Smooth muscle cell (in vitro differentiated cells): ENCODE measurements at regions not wholly inside any gene's neighbourhood (a gene's known extent, or its start where the extent isn't known, plus 50 kb on each side); places are given as distances from the start of the nearest gene placed in this dataset.
"Not testable (repeated sequence)": the region's sequence is repeated elsewhere in the genome, so short reads cannot be mapped to it uniquely, and the experiment has no call there.

ENCODE experiments used
- DNase-seq: peaks from one replicate; lab custom pipeline; 2025; ENCODE audit not compliant: unreplicated experiment; lab: John Stamatoyannopoulos, UW
- H2AFZ ChIP-seq: fragments of 200-600 bp; sonication (generic); 2 replicates; pipeline ENCODE4 v1.6.0; 2016; ENCODE audit warnings: antibody characterized with exemption, low read depth, mild to moderate bottlenecking
- H3F3A ChIP-seq: fragments of 200-600 bp; sonication (generic); 2 replicates; pipeline ENCODE4 v1.6.0; 2017; ENCODE audit warnings: antibody characterized with exemption, low read depth
- H3K27ac ChIP-seq: fragments of 200-600 bp; sonication (generic); 2 replicates; pipeline ENCODE4 v1.5.1; 2016; ENCODE audit warnings: low read depth, mild to moderate bottlenecking
- H3K27me3 ChIP-seq: fragments of 200-600 bp; sonication (generic); 2 replicates; pipeline ENCODE4 v1.6.1; 2016; ENCODE audit warnings: low read depth, mild to moderate bottlenecking
- H3K36me3 ChIP-seq: fragments of 200-600 bp; sonication (generic); 2 replicates; pipeline ENCODE4 v1.5.1; 2016; ENCODE audit warnings: low read depth
- H3K4me1 ChIP-seq: fragments of 200-600 bp; sonication (generic); 2 replicates; pipeline ENCODE4 v1.5.1; 2016; ENCODE audit warnings: low read depth
- H3K4me2 ChIP-seq: fragments of 200-600 bp; sonication (generic); 2 replicates; pipeline ENCODE4 v1.6.0; 2016; ENCODE audit warnings: mild to moderate bottlenecking
- H3K4me3 ChIP-seq: fragments of 200-600 bp; sonication (generic); 2 replicates; pipeline ENCODE4 v1.5.1; 2016; ENCODE audit warnings: mild to moderate bottlenecking
- H3K79me2 ChIP-seq: fragments of 200-600 bp; sonication (generic); 2 replicates; pipeline ENCODE4 v1.6.0; 2016; ENCODE audit warnings: low read depth, mild to moderate bottlenecking
- H3K9ac ChIP-seq: fragments of 200-600 bp; sonication (generic); 2 replicates; pipeline ENCODE4 v1.6.0; 2016; ENCODE audit warnings: low read depth
- H3K9me3 ChIP-seq: fragments of 200-600 bp; sonication (generic); replicated peaks from 2 replicates; pipeline ENCODE4 v1.5.1; 2016; ENCODE audit warnings: low read depth
- H4K20me1 ChIP-seq: fragments of 200-600 bp; sonication (generic); 2 replicates; pipeline ENCODE4 v1.6.0; 2016; ENCODE audit warnings: low read depth
- CTCF ChIP-seq: fragments of 200-600 bp; sonication (generic); IDR thresholded peaks from 2 replicates; pipeline ENCODE4 v1.5.1; 2017; ENCODE audit warnings: borderline replicate concordance, mild to moderate bottlenecking, antibody characterized with exemption; ENCODE audit not compliant: insufficient read depth, poor library complexity, severe bottlenecking
- WGBS: methylation state at CpG from one replicate; pipeline ENCODE4 v1.1.7; 2016; ENCODE audit warnings: low lambda C conversion rate; 5-methylcytosine and 5-hydroxymethylcytosine counted together

GRCh38 chr2:51289045-51289444 lies 257.1 kb upstream of the NRXN1 start:
- no peaks in the 10 kb centered on the region for H3K9me3 ChIP-seq
- H3K27ac ChIP-seq, result no peak overlapping the region
- no peak for TF ChIP-seq CTCF
- DNase-seq, result no peak
- WGBS, result 96% methylated on average over 1 of the region's 1 CpG
- no peaks in the 10 kb centered on the region for H3K4me1 ChIP-seq
- H3K36me3 ChIP-seq, result no peaks in the 10 kb centered on the region
- no peaks in the 10 kb centered on the region for H3K27me3 ChIP-seq
- no peaks in the 10 kb centered on the region for H3F3A ChIP-seq
- no peaks in the 10 kb centered on the region for H4K20me1 ChIP-seq
- H2AFZ ChIP-seq, result no peak overlapping the region
- H3K4me3 ChIP-seq, result no peak overlapping the region
- H3K79me2 ChIP-seq, result no peaks in the 10 kb centered on the region
- H3K9ac ChIP-seq, result no peak overlapping the region
- H3K4me2 ChIP-seq, result no peak overlapping the region

- Histone ChIP-seq H3K4me1 (no peaks in the 10 kb centered on the region), H4K20me1 (no peaks in the 10 kb centered on the region), H3K27ac (no peak overlapping the region), H3K79me2 (no peaks in the 10 kb centered on the region), H3K36me3 (no peaks in the 10 kb centered on the region), H3K4me2 (no peak overlapping the region), H3K9ac (no peak overlapping the region), H3K27me3 (no peaks in the 10 kb centered on the region), H2AFZ (no peak overlapping the region), H3K9me3 (no peaks in the 10 kb centered on the region), H3K4me3 (no peak overlapping the region), H3F3A (no peaks in the 10 kb centered on the region)
- no peak for TF ChIP-seq CTCF
- DNase-seq, result no peak
- WGBS, result 91% methylated on average over 1 of the region's 1 CpG
Measured at GRCh38 chr2:51268191-51268590, 236.3 kb upstream of the NRXN1 start.

- TF ChIP-seq CTCF, result no peak
- WGBS, result 92% methylated on average over 2 of the region's 2 CpGs
- no peak overlapping the region for H3K27ac ChIP-seq
- no peak for DNase-seq
- no peaks in the 10 kb centered on the region for H3K4me1 ChIP-seq
- no peak overlapping the region for H2AFZ ChIP-seq
- H3K9ac ChIP-seq, result no peak overlapping the region
- no peak overlapping the region for H3K4me3 ChIP-seq
- no peaks in the 10 kb centered on the region for H4K20me1 ChIP-seq
- H3K9me3 ChIP-seq, result no peaks in the 10 kb centered on the region
- no peaks in the 10 kb centered on the region for H3F3A ChIP-seq
- no peaks in the 10 kb centered on the region for H3K36me3 ChIP-seq
- no peak overlapping the region for H3K4me2 ChIP-seq
- H3K79me2 ChIP-seq, result no peaks in the 10 kb centered on the region
- no peaks in the 10 kb centered on the region for H3K27me3 ChIP-seq
Measured at GRCh38 chr2:51265539-51265938, 233.6 kb upstream of the NRXN1 start.

- no peak overlapping the region for H2AFZ ChIP-seq
- no peak overlapping the region for H3K4me3 ChIP-seq
- H3K4me2 ChIP-seq, result no peak overlapping the region
- no peaks in the 10 kb centered on the region for H3K79me2 ChIP-seq
- no peak overlapping the region for H3K9ac ChIP-seq
- H3F3A ChIP-seq, result no peaks in the 10 kb centered on the region
- no peak for TF ChIP-seq CTCF
- no peaks in the 10 kb centered on the region for H4K20me1 ChIP-seq
- no peak overlapping the region for H3K27ac ChIP-seq
- no peaks in the 10 kb centered on the region for H3K4me1 ChIP-seq
- DNase-seq, result no peak
- H3K9me3 ChIP-seq, result no peaks in the 10 kb centered on the region
- no peaks in the 10 kb centered on the region for H3K36me3 ChIP-seq
- 80% methylated on average over 3 of the region's 3 CpGs for WGBS
- H3K27me3 ChIP-seq, result no peaks in the 10 kb centered on the region
Measured at GRCh38 chr2:51263951-51264350, 232.0 kb upstream of the NRXN1 start.

GRCh38 chr2:51263101-51263500 lies 231.2 kb upstream of the NRXN1 start:
- WGBS, result 75% methylated on average over 2 of the region's 2 CpGs
- not testable (repeated sequence) for H3K4me1 ChIP-seq, H3K4me3 ChIP-seq, H3K9me3 ChIP-seq, H3K27ac ChIP-seq, H3K27me3 ChIP-seq, H3F3A ChIP-seq, H3K79me2 ChIP-seq, H2AFZ ChIP-seq, DNase-seq, H4K20me1 ChIP-seq, H3K9ac ChIP-seq, H3K36me3 ChIP-seq, H3K4me2 ChIP-seq
